GM12865 (cell line): ENCODE measurements at regions not wholly inside any gene's neighbourhood (a gene's known extent, or its start where the extent isn't known, plus 50 kb on each side); places are given as distances from the start of the nearest gene placed in this dataset.
"Not testable (repeated sequence)": the region's sequence is repeated elsewhere in the genome, so short reads cannot be mapped to it uniquely, and the experiment has no call there.

Source experiments
- DNase-seq: peaks from one replicate; pipeline ENCODE4 v3.0.0; 2010; ENCODE audit warnings: low read depth
- H3K4me3 ChIP-seq: 2 replicates; pipeline ENCODE4 v1.5.1; 2011; ENCODE audit warnings: mild to moderate bottlenecking, low read depth, low read length, control low read depth
- CTCF ChIP-seq: IDR thresholded peaks from 2 replicates; pipeline ENCODE4 v1.5.1; 2011; ENCODE audit warnings: low read length, control low read depth, low read depth, inconsistent platforms; ENCODE audit not compliant: insufficient read depth; ENCODE audit errors: missing control alignments

GRCh38 chr12:25357595-25357994 lies 106.9 kb upstream of the KRAS start:
- no peak for DNase-seq
- H3K4me3 ChIP-seq = no peak overlapping the region
- TF ChIP-seq CTCF = no peak

- not testable (repeated sequence) for DNase-seq, H3K4me3 ChIP-seq
These were observed 102.2 kb upstream of the KRAS start for GRCh38 chr12:25352942-25353341.

- TF ChIP-seq CTCF = no peak
- DNase-seq = no peak
- H3K4me3 ChIP-seq = no peak overlapping the region
These were observed 101.6 kb upstream of the KRAS start for GRCh38 chr12:25352083-25352918.

- H3K4me3 ChIP-seq = no peak overlapping the region
- TF ChIP-seq CTCF = no peak
- DNase-seq = no peak
These were observed 97.8 kb upstream of the KRAS start for GRCh38 chr12:25348593-25348895.

GRCh38 chr12:25347716-25348592 lies 97.2 kb upstream of the KRAS start:
- no peak for DNase-seq
- TF ChIP-seq CTCF = no peak
- no peak overlapping the region for H3K4me3 ChIP-seq

- DNase-seq, H3K4me3 ChIP-seq: not testable (repeated sequence)
These were observed 91.1 kb upstream of the KRAS start for GRCh38 chr12:25341877-25342276.

- no peak for TF ChIP-seq CTCF
- H3K4me3 ChIP-seq = no peak overlapping the region
- DNase-seq = no peak
These were observed 87.2 kb upstream of the KRAS start for GRCh38 chr12:25337916-25338315.
